SW480 (cell line): ENCODE measurements at regions not wholly inside any gene's neighbourhood (a gene's known extent, or its start where the extent isn't known, plus 50 kb on each side); places are given as distances from the start of the nearest gene placed in this dataset.

Experiments used
- DNase-seq: peaks from one replicate; pipeline ENCODE4 v3.0.0-alpha.2; 2016; ENCODE audit warnings: low spot score

DNA sequence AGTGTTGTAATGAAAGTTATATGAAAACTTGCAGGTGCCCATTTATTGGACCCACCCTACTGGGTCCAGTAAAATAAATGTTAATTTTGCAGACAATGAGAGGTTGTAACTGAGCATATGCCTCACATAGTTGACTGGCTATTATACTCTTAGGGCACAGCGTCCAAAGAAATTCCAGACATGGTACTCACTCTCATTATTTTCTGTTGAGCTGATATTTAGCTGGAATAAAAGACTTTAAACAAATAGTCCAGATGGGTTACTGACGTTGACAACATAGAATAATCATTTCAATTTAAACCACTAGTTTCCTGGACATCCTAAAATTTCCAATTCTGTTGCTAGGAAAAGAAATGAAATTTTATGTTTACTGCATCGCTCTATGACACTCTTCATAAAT lies 174.5 kb downstream of the ZNF365 start:
- DNase-seq, result no peak

DNA sequence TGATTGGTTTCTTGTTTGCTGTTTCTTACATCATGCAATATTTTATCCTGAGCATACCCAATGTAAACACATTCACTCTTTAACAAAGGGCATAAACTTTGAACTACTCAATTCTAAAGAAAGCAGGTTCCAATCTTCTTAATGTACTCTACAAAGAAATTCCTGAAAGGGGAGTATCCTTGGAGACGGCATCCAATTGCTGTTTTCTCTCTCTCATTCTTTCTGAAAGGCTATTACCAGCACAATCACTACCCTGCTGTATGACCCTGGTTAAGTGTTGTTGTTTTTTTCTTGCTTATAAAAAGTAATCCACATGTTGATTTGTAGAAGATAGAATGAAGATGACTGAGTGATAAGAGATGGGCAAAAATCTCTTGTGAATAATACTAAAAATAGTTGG lies 176.0 kb downstream of the ZNF365 start:
- DNase-seq, result no peak

DNA sequence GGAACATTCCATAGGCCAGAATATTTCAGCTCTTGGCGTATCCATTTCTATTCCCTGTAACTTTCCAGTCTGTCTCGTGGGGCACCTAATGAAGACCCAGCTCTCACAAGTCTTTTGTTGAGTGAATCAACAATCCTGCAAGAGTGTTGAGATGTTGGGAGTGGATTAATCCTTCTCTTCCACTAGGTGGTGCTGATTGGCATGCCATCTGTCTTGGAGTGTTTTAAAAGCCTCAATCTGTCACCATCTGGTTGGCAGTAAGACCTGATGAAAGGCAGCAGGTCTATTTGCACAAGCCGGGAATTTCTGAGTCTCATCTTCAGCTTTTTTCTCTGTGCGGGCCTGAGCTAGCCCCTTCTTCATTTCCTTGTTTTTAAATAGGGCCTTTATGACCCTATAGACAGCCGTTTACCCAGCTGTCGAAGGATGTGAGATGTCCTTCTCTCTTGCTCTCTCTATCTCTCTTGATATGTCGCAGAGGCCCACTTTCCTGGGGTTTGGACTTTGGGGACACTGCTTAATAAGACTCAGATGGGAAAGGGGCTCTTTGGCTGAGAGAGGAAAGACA lies 180.5 kb downstream of the ZNF365 start:
- peak; percentile 44 for DNase-seq

DNA sequence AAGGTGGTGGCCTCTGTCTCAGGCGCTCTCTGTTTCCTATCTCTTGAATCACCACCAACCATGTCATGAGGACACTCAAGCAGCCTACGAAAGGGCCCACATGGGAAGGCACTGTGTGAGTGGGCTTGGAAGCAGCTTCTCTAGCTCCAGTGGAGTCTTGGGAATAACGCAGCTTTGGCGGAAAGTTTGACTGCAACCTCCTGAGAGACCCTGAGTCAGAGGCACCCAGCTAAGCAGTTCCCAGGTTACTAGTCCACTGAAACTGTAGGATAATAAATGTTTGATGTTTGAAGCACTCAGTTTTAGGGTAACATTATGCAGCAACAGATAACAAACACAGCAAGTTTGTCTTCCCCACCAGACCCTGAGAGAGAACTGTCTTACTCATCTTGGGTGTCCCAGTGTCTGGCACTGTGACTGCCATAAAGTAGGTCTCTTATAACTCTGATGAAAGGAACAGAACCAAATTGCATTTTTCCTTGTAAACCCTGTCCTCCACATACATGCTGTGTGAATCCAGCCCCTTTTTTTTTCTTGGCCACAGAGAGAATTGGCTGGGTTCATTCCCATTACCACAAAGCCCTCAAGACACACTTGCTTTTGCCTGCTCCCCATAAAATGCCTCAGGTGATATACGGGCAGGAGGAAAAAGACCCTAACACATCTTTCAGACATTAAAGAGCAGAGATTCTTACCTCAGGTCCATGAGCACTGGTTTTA lies 185.5 kb downstream of the ZNF365 start:
- DNase-seq, result no peak

DNA sequence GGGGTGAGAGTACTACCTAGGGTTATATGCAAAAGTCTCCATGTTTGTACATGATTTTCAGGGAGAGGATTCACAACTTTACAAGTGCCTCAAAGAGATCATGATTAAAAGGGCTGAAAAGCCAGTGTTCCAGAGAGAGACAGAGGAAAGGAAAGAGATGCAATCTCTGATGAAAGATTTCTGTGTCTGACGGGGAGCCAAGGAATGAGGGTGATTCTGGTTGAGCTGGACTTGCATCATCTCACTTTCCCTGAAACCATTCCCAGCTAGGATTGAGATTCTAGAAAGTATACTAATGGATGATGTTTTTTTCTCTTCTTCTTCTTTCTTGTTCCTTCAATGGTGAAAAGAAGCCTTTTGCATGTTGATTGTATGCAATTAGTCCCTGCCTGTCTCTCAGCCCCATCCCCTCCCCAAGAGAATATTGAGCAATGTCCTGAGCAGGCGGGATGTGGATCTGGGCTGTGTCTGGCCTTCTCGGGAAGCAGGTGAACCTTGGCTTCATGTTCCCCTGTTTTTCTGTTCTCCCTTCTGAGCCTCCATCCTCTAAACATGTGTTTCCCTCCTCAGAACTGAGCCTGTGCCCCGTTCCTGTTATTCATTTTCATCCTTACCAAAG lies 186.1 kb downstream of the ZNF365 start:
- DNase-seq, result no peak

DNA sequence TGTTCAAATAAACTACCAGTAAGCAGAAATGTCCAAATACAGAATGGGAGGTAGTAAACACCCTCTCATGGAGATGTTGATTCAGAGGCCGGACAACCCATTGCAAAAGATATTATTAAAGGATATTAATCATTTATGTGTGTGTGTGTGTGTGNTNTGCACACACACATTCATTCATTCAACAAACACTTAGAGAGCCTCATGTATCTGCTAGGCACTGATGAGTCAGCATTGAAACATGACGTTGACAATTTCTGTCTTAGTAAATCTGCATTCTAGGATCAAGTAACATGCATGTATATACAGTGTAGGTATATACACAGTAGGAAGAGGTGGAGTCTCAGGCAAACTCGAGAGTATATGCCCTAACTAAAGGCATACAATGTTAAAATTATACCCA lies 187.0 kb downstream of the ZNF365 start:
- DNase-seq, result no peak

DNA sequence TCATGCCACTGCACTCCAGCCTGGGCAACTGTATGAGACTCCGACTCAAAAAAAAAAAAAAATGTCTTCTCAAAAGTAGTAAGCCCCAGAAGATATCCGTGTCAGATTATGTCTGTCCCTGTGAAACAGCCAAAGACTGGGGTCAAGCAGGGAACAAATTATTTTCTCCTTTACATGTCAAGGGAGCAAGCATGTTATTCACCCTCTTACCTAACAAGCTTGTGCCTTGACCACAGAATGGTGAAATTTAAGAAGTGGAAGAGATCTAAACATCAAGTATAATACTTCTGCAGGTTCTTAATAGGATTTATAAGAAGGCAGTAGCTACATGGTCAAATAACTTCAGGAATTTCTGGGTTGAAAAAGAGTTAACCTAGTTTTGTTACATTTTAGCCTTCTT lies 187.9 kb downstream of the ZNF365 start:
- no peak for DNase-seq

DNA sequence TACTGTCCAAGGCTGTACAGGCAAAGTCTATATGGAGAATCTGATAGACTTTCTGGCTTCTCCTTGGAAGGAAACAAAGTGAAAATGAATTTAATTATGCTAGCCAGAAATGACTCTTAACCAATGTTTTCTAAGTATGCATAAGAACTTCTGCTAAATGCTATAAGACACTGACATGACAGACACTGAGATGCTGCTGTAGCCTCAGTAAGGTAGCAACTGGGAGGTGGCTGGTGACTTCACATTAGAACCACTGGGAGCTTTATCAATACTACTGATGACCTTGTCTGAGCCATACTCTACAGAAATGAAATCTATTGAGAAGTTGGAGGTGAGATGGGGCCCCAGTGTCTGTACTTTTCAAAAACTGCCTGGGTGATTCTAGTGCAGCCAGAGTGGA lies 188.6 kb downstream of the ZNF365 start:
- DNase-seq, result no peak

DNA sequence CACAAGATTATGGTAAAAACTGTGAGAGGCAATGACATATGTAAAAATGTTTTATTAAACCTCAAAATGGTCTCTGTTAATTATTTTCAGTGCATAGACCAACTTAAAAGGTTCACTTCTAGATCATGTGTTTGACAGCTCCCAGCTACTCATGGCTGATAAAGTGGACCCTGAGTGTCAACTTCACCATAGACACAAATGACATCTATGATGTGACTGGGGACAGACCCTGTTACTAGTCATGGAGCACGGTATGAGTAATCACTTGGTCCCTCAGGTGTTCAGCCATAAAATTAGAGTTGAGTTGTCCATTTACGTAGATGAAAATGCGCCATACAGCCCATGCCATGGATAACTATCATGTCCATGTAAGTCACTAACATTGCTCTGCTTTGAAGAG lies 199.8 kb downstream of the ZNF365 start:
- no peak for DNase-seq

DNA sequence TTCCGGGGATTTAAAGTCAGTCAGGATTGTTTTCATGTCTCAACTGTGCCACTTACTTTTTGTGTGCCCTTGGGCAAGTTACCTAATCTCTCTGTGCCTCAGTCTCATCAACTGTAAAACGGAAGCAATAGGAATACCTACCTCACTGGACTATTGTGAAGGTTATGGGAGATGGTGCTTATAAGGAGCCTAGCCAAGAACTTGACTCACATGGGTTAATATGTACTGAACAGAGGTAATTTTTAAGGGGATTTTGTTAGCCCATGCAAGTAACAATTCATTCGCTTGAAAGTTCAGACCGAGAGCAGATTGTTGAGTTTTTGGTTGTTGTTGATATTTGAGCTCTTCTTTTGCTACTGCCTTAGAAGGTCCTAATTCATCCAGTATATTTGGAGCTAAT lies 202.9 kb downstream of the ZNF365 start:
- DNase-seq, result no peak

DNA sequence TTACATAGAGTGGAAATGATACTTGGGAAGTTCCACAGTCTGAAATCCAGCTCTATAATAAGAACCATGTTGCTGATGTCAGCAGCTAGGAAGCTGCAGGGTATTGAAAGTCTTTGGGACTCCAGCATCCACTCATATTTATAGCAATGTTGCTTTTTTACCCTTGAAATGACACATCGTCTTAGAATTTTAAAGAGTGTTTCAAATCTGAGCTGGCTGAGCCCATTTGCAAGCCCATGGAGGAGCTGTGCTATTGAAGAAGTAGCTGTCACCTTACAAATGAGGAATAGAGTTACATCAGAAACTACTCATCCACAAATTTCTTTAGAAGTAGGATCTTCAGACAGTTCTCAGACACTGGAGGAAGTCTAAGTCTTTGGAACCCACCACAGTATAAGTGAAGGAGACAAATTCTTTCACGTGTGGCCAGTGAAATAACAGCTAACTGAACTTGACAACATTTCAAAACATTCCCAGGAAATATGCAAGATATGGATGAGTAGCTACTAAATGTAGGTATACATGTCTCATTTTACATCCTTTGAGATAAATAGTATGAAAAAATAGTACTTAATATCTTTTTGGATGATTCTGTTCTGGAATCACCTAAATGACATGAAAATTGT lies 203.6 kb downstream of the ZNF365 start:
- no peak for DNase-seq

DNA sequence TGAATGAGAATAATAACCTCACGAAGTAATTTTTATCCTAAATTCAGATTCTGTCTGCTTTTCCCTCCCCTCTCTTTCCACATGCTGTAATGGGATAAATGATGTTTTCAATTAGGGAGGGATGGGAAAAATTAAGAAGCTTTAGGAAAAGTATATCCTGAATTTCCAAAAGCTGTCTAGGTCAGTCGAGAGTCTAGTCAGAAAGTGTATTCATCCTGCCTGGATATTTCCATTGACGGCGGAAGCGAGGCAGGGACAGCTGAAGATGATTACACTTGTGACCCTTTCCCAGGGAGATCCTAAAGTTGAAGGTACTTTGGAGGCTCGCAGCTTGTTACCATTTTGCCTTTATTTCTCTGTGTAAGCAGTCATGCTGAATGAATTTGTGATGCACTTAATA lies 204.1 kb downstream of the ZNF365 start:
- no peak for DNase-seq

DNA sequence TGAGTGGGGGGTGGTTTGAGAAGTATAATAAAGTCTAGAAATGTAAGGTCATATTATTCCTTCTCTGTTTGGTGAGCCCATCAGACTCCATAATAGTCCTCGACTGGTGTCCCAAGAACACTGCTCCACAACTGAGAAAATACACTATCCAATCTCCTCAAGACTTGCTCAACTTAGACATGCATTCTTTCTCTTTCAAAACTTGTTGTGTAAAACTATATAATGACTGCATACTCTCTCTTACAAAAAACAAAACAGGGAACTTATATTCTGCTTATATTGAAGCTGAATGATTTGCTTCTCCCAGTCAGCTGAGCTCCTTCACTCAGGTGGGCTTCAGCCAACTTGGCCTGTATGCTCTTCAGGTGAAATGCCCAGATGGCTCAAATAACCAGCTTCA lies 204.7 kb downstream of the ZNF365 start:
- no peak for DNase-seq

DNA sequence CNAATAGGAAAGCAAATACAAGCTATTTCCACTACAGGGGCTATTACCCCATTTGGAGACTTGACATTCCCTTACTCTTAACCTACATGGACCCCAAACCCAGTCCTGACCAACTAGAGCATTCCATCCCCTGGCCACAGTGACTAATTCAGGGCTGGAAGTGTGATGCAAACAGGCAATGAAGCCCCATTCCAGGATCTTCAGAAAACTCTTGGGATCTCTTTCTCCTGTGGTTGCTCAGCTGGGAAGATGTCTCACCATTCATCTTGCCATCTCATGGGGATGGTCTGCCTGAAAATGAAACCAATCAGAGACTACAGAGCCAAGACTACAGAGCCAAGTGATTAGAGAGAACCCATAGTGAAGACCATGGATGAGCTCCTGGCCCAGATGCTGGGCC lies 206.2 kb downstream of the ZNF365 start:
- DNase-seq, result no peak

DNA sequence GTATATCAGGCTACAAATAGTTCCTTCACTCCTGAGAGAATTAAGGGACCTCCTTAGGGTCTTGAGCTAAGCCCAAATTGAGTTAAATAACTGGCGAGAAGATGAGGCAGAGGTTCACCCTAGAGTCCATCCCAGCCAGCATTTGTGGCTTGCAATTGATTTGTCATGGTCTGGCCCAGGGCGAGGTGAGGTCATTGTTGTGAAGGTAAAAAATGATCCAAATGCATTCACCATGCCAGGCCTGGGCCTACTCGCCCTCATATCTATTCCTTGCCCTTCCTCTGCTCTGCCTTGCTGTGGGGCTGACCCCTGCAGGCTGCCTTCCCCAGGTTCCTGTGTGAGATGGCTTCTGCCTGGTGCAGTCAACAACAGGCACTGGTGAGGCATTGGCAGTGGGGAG lies 207.2 kb downstream of the ZNF365 start:
- DNase-seq, result no peak

DNA sequence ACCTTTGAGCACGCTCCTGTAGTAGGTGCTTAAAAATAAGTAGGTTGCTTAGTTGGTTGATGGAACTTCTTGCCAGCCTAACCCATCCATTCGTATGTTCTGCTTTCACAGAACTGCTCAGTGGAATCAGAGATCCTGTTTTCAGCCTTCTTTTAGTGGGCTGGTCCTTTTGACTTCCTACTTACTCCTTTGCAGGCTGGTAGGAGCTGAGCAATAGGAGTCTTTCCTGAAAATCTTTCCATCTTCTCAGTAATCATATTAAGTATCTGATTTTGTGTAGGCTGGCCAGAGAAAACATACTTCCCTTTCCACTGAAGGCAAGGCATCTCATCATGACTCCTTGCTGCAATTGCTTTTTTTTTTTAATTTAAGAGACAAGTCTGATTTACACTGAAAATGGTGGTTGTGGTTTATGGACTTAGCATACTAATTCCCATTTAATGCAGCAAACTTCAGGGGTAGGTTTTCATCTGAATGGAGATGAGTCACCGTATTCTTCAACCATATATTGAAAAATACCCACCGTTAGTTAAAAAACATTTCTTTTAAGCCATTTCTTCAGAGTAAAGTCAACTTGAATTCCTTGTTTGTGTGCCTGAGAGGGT lies 208.0 kb downstream of the ZNF365 start:
- no peak for DNase-seq

DNA sequence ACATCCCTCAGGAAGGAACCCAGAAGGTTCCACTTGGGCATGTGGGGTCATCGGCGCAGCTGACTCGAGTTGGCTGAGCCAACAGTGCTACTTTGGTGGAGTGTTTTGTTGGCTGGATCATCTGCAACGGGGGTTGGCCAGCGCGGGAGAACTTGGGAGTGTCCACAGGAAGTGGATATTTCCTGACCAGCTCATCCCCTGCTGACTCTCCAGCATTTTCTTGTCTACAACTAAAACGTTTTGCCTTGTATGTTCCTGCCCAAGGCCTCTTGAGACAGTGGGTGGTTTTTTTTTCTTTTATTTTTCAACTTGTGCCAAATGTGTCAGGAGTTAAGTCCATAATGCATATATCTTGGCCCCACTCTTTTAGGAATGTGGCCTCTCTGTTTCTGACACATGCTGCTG lies 208.6 kb downstream of the ZNF365 start:
- DNase-seq, result no peak

DNA sequence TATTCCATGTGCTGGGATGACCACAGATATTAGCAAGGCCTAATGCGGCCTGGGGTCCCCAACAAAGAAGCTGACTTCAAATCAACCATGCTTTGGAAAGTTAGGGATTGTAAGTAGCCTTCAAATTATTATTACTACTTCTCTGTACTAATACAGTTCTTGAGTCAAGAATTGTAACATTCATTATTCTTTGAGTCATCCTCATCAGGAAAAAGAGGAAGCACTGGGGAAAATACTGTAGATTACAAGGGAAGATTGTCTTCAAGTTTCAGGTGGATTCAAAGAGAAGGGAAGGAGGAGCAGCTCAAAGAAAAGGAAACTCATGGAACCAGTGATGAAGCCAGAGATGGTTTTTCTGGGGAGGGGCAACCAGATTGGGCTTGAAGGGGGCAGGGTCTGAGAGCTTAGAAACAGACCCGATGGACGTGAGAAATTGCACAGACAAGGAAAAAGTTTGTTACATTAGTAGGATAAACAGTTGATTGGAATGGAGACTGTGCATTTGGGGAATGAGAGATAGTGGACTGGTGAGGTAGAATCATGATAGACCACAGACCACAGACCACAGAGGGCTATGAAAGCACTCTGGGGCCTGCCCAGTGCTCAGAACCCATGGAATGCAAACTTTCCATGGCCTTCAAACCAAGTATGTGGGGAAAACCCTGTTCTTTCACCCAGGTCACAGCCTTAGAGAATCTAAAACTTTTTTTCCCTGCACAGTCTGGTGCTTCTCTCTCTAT lies 209.9 kb downstream of the ZNF365 start:
- peak; percentile 14 for DNase-seq

DNA sequence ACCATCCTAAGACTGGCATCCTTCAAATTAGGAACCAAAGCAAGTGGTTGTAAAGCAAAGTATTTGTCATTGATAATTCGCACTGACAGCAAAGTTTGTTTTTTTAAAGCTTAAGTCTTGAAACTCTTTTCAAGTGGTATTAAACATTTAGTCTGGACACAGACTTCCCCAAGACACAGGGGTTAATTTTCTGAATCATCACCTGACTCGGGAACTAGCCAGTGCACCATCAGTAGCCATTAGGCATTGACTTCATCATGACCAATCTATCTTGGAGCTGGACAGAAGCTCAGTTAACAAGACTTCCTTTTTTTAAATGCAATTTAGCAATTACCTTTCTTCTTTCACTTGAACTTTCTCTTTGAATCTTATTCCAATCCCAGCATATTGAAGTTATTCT lies 210.6 kb downstream of the ZNF365 start:
- DNase-seq, result no peak

DNA sequence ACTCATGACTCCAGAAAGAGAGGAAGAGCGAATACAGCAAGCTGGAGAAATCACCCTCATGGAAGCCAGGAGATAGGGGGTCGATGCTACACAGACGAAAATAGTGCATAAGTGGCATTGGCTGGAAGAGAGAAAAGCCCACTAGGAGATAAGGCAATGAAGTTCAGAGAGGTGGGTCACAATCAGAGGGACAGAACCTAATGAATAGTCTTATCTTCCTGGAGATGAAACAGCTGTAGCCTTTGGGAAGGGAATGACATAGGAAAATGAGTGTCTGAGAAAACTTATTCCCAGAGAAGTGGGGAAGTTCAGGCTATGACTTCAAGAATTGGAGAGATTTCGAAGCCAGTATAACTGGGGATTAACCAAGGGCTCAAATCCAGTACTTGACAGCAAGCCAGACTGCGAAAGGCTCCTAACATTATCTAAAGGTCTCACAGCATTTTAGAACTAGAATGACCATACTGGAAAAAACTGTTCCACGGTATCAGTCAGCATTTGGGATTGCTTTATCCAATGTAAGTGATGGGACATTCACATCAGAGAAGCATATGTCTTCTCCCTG lies 211.1 kb downstream of the ZNF365 start:
- DNase-seq, result no peak

DNA sequence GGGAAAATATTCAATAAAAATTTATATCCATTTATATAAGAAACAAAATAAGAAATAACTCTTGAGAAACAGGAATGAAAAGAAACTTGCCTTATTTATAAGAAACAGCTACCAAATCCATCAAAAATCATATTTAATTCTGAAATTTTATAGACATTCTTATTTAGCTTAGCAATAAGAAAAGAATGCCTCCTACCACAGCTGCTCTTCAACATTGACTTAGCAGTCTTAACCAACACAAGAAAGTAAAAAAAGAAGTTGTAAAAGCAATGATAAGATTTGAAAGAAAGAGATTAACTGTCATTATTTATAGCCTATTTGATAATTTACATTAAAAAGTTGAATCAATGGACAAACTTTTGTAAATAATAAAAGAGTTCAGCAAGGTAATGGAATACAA lies 212.8 kb downstream of the ZNF365 start:
- DNase-seq, result no peak

DNA sequence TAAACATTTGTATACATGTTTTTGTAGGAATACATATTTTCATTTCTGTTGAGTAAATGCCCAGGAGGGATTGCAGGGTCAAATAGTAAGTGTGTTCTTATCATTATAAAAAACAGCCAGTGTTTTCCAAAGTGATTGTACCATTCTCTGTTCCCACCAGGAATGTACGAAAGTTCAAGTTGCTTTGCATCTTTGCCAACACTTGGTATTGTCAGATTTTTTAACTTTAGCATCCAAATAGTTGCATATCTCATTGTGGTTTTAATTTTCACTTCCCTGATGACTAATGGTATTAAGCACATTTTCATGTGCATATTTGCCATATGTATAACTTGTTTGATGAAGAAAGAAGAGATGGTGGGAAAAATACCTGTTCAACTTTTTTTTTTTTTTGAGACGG lies 213.9 kb downstream of the ZNF365 start:
- no peak for DNase-seq
